SK-N-SH (cell line): ENCODE measurements at regions not wholly inside any gene's neighbourhood (a gene's known extent, or its start where the extent isn't known, plus 50 kb on each side); places are given as distances from the start of the nearest gene placed in this dataset.

Experiments
- CTCF ChIA-PET: fragments of 300-600, 350-600 bp; formaldehyde crosslinking; extraction: SDS; loops from one replicate; lab custom pipeline; 2021; lab: Yijun Ruan, JAX
- POLR2A ChIA-PET: fragments of 350-600 bp; sonication (Branson Sonifier 250); formaldehyde crosslinking; extraction: SDS; loops from one replicate; lab custom pipeline; 2020; ENCODE audit warnings: antibody characterized with exemption, inconsistent platforms; lab: Yijun Ruan, JAX
- DNase-seq: peaks from one replicate; pipeline ENCODE4 v3.0.0; 2012
- H2AFZ ChIP-seq: fragments of 200-600 bp; sonication (generic); 2 replicates; pipeline ENCODE4 v1.8.1; 2016; ENCODE audit warnings: antibody characterized with exemption, mild to moderate bottlenecking, low read depth
- H3F3A ChIP-seq: fragments of 200-600 bp; sonication (generic); replicated peaks from 2 replicates; pipeline ENCODE3; 2016; ENCODE audit warnings: antibody characterized with exemption, mild to moderate bottlenecking; ENCODE audit not compliant: insufficient read depth
- H3K27ac ChIP-seq, 2 experiments: fragments of 200-500 bp in 1 of 2; fragments of 200-600 bp in 1 of 2; sonication (Bioruptor generic) in 1 of 2; sonication (generic), shearing (Covaris generic) in 1 of 2; 2 replicates each; pipeline versions ENCODE4 v1.5.1 to v1.6.1; 2014 to 2016; ENCODE audit warnings: low read depth in 2 of 2, inconsistent platforms in 1 of 2, low read length in 1 of 2, mild to moderate bottlenecking in 1 of 2, mixed read lengths in 1 of 2
- H3K27me3 ChIP-seq: fragments of 200-600 bp; sonication (generic), shearing (Covaris generic); 2 replicates; pipeline ENCODE4 v1.6.1; 2016; ENCODE audit warnings: mixed run types; ENCODE audit not compliant: insufficient read depth
- H3K36me3 ChIP-seq, 2 experiments: fragments of 200-500 bp in 1 of 2; fragments of 200-600 bp in 1 of 2; sonication (Bioruptor generic) in 1 of 2; sonication (generic) in 1 of 2; replicated peaks in 1 of 2; 2 replicates each; pipeline versions ENCODE3 to v1.5.1; 2014 to 2016; ENCODE audit warnings: low read length in 1 of 2, mild to moderate bottlenecking in 1 of 2; ENCODE audit not compliant: insufficient read depth in 2 of 2, control insufficient read depth in 1 of 2
- H3K4me1 ChIP-seq, 2 experiments: fragments of 200-500 bp in 1 of 2; fragments of 200-600 bp in 1 of 2; sonication (Bioruptor generic) in 1 of 2; sonication (generic), shearing (Covaris generic) in 1 of 2; 2 replicates each; pipeline versions ENCODE4 v1.5.1 to v1.6.1; 2014 to 2016; ENCODE audit warnings: low read depth in 1 of 2, low read length in 1 of 2, mixed run types in 1 of 2; ENCODE audit not compliant: insufficient read depth in 2 of 2, control insufficient read depth in 1 of 2
- H3K4me2 ChIP-seq: fragments of 200-600 bp; sonication (generic), shearing (Covaris generic); 2 replicates; pipeline ENCODE4 v1.6.1; 2017; ENCODE audit warnings: mixed run types
- H3K4me3 ChIP-seq, 2 experiments: fragments of 200-500 bp in 1 of 2; fragments of 200-600 bp in 1 of 2; sonication (Bioruptor generic) in 1 of 2; sonication (generic), shearing (Covaris generic) in 1 of 2; 2 replicates each; pipeline versions ENCODE4 v1.5.1 to v1.8.1; 2014 to 2016; ENCODE audit warnings: low read depth in 2 of 2, inconsistent platforms in 1 of 2, low read length in 1 of 2, mild to moderate bottlenecking in 1 of 2, mixed read lengths in 1 of 2, moderate library complexity in 1 of 2
- H3K79me2 ChIP-seq: fragments of 200-600 bp; sonication (generic); 2 replicates; pipeline ENCODE4 v1.8.1; 2017; ENCODE audit warnings: mild to moderate bottlenecking; ENCODE audit not compliant: insufficient read depth
- H3K9ac ChIP-seq: fragments of 200-600 bp; sonication (generic); 2 replicates; pipeline ENCODE4 v1.6.1; 2017; ENCODE audit warnings: mixed run types
- H3K9me2 ChIP-seq: fragments of 200-600 bp; sonication (generic); 2 replicates; pipeline ENCODE4 v1.6.1; 2017; ENCODE audit warnings: mixed run types
- H3K9me3 ChIP-seq: fragments of 200-600 bp; sonication (generic); 2 replicates; pipeline ENCODE4 v1.6.1; 2017; ENCODE audit warnings: mixed run types, mild to moderate bottlenecking, moderate library complexity
- H4K20me1 ChIP-seq: fragments of 200-600 bp; sonication (generic); 2 replicates; pipeline ENCODE4 v1.6.1; 2017; ENCODE audit warnings: mild to moderate bottlenecking, mixed run types; ENCODE audit not compliant: insufficient read depth
- ELF1 ChIP-seq: IDR thresholded peaks from 2 replicates; pipeline ENCODE4 v1.4.0; 2012
- EP300 ChIP-seq, 2 experiments: IDR thresholded peaks; 2 replicates each; pipeline versions ENCODE4 v1.4.0 to v1.6.1; 2012; ENCODE audit warnings: borderline replicate concordance in 1 of 2, low read depth in 1 of 2, low read length in 1 of 2
- EZH2phosphoT487 ChIP-seq: fragments of 200-600 bp; sonication (generic); IDR thresholded peaks from 2 replicates; pipeline ENCODE4 v1.6.1; 2017; ENCODE audit warnings: low read depth, mixed run types, mild to moderate bottlenecking, antibody characterized with exemption, moderate library complexity, borderline replicate concordance
- FOSL2 ChIP-seq: IDR thresholded peaks from 2 replicates; pipeline ENCODE4 v1.4.0; 2012; ENCODE audit warnings: low read depth, mild to moderate bottlenecking, moderate library complexity, borderline replicate concordance
- FOXM1 ChIP-seq: IDR thresholded peaks from 2 replicates; pipeline ENCODE4 v1.4.0; 2012; ENCODE audit warnings: low read depth, mild to moderate bottlenecking
- IRF3 ChIP-seq: fragments of 150-350 bp; IDR thresholded peaks from 2 replicates; pipeline ENCODE4 v1.6.1; 2016; ENCODE audit warnings: mild to moderate bottlenecking, low read depth, low read length
- JUND ChIP-seq: IDR thresholded peaks from 2 replicates; pipeline ENCODE4 v1.4.0; 2012
- NFIC ChIP-seq: IDR thresholded peaks from 2 replicates; pipeline ENCODE4 v1.4.0; 2012; ENCODE audit warnings: borderline replicate concordance
- POLR2AphosphoS5 ChIP-seq: IDR thresholded peaks from 2 replicates; pipeline ENCODE4 v1.6.1; 2012; ENCODE audit warnings: low read depth, low read length
- RAD21 ChIP-seq: IDR thresholded peaks from 2 replicates; pipeline ENCODE4 v1.6.1; 2012; ENCODE audit warnings: mild to moderate bottlenecking, low read length
- REST ChIP-seq: IDR thresholded peaks from 2 replicates; pipeline ENCODE4 v1.6.1; 2012; ENCODE audit warnings: mild to moderate bottlenecking, low read depth, low read length, moderate library complexity
- SIN3A ChIP-seq: IDR thresholded peaks from 2 replicates; pipeline ENCODE4 v1.6.1; 2012; ENCODE audit warnings: low read depth, mild to moderate bottlenecking, low read length, moderate library complexity, borderline replicate concordance
- SMC3 ChIP-seq: IDR thresholded peaks from 2 replicates; pipeline ENCODE4 v1.6.1; 2012; ENCODE audit warnings: low read depth, low read length, improper control_type of control experiment
- TAF1 ChIP-seq: IDR thresholded peaks from 2 replicates; pipeline ENCODE4 v1.6.1; 2012; ENCODE audit warnings: low read depth, mild to moderate bottlenecking, low read length, moderate library complexity, borderline replicate concordance
- TCF12 ChIP-seq: IDR thresholded peaks from 2 replicates; pipeline ENCODE4 v1.4.0; 2012
- TEAD4 ChIP-seq: IDR thresholded peaks from 2 replicates; pipeline ENCODE4 v1.4.0; 2012; ENCODE audit warnings: mild to moderate bottlenecking, borderline replicate concordance; ENCODE audit not compliant: insufficient read depth
- ZBTB33 ChIP-seq: IDR thresholded peaks from 2 replicates; pipeline ENCODE4 v1.4.0; 2012; ENCODE audit warnings: low read depth, borderline replicate concordance

GRCh38 chr11:15843309-15843872 lies 513.0 kb downstream of the SOX6 start (continued):
- TF ChIP-seq FOSL2, result no peak
- peak; percentile 16; the same call in 1 of the 2 replicates for TF ChIP-seq RAD21
- TF ChIP-seq TEAD4, result no peak
- TF ChIP-seq EZH2phosphoT487, result no peak
- TF ChIP-seq FOXM1, result no peak
- no peak for TF ChIP-seq SMC3

- Histone ChIP-seq H3K4me1 (peaks cover 6 to 51% of the 10 kb centered on the region in 2 experiments; a peak in 3 of 4 replicates), H4K20me1 (no peaks in the 10 kb centered on the region), H3K79me2 (no peaks in the 10 kb centered on the region), H3K4me2 (no peak overlapping the region), H3K9me3 (no peaks in the 10 kb centered on the region), H3K27me3 (no peaks in the 10 kb centered on the region), H2AFZ (no peak overlapping the region), H3F3A (no peaks in the 10 kb centered on the region), H3K9me2 (no peaks in the 10 kb centered on the region), H3K9ac (no peak overlapping the region), H3K4me3 (no peak overlapping the region; a peak in 1 of 4 replicates), H3K36me3 (no peaks in the 10 kb centered on the region), H3K27ac (peak overlapping the region in 1 of 2 experiments; percentile 97; a peak in 2 of 4 replicates)
- TF ChIP-seq ZBTB33 (no peak), ELF1 (no peak), TAF1 (no peak), SMC3 (no peak), REST (no peak), IRF3 (no peak), SIN3A (no peak), POLR2AphosphoS5 (no peak), JUND (no peak), TCF12 (no peak), NFIC (no peak), EP300 (IDR thresholded peaks at IDR 0.05; ENCODE audit: borderline replicate concordance in 1 of 2, low read depth in 1 of 2, low read length in 1 of 2) (no peak), TEAD4 (no peak)
- POLR2A ChIA-PET, result interaction anchor here (1.2 kb wide), 1 partner anchor 224 kb away, joined by 5 read pairs; no protein-coding TSS in a partner anchor
- no peak for DNase-seq
- CTCF ChIA-PET, result interaction anchor here (1.4 to 2.6 kb wide), 3 partner anchors 9 to 762 kb away, joined by 3 to 10 read pairs (median 7); no protein-coding TSS in a partner anchor
These were observed 511.1 kb downstream of the SOX6 start for GRCh38 chr11:15845261-15845660.
